ENCODE measurements at regions not wholly inside any gene's neighbourhood (a gene's known extent, or its start where the extent isn't known, plus 50 kb on each side); places are given as distances from the start of the nearest gene placed in this dataset.
"Not testable (repeated sequence)": the region's sequence is repeated elsewhere in the genome, so short reads cannot be mapped to it uniquely, and the experiment has no call there.

DNA sequence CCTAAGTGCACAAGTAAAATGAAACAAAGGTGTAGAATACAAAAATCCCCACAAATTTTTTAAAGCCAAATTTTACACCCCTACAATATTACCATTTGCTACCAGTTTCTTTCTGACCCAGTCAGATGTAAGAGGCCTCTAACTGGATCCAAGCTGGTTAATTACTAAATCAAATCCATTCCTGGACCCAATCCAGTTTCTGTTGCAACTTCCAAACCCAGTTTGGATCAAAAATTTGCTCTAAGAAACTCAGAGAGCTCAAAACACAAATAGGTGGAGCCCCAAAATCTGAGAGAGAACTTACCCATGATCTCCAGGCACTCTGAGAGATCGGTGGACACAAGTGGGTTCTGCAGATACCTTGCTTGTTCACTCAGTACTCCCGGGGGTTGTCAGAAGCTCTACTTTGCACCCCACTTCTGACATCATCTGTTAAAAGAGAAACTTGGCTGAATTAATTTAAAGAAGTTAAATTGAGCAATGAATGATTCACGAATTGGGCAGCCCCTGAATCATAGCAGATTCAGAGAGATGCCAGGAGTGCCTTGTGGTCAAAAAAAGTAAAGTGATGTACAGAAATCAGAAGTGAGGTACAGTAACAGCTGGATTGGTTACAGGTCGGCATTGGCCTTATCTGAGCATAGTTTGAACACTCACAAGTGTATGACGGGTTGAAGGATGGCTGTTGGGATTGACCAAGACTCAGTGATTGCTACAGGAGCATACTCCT lies 448.0 kb downstream of the KCNT2 start:
- ChIA-PET POLR2A (no interaction called here), CTCF (interaction anchor here (1.1 kb wide), 1 partner anchor 11 kb away, joined by 3 read pairs; no protein-coding TSS in a partner anchor)
- no peak for DNase-seq (ENCODE audit: extremely low spot score)
- TF ChIP-seq, protein P1, sequence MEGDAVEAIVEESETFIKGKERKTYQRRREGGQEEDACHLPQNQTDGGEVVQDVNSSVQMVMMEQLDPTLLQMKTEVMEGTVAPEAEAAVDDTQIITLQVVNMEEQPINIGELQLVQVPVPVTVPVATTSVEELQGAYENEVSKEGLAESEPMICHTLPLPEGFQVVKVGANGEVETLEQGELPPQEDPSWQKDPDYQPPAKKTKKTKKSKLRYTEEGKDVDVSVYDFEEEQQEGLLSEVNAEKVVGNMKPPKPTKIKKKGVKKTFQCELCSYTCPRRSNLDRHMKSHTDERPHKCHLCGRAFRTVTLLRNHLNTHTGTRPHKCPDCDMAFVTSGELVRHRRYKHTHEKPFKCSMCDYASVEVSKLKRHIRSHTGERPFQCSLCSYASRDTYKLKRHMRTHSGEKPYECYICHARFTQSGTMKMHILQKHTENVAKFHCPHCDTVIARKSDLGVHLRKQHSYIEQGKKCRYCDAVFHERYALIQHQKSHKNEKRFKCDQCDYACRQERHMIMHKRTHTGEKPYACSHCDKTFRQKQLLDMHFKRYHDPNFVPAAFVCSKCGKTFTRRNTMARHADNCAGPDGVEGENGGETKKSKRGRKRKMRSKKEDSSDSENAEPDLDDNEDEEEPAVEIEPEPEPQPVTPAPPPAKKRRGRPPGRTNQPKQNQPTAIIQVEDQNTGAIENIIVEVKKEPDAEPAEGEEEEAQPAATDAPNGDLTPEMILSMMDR (IDR thresholded peaks at IDR 0.05; ENCODE audit: control extremely low read depth, extremely low read depth, low read depth, missing control alignments): no peak

GRCh38 chr1:196155586-196155985 lies 452.7 kb downstream of the KCNT2 start:
- POLR2A ChIA-PET: no interaction called here
- TF ChIP-seq, protein P1 (IDR thresholded peaks at IDR 0.05; ENCODE audit: control extremely low read depth, extremely low read depth, low read depth, missing control alignments): no peak
- DNase-seq (ENCODE audit: extremely low spot score): no peak
- CTCF ChIA-PET: interaction anchor here (1.2 to 1.6 kb wide), 4 partner anchors 9 to 505 kb away, joined by 3 to 5 read pairs (median 4); no protein-coding TSS in a partner anchor

DNA sequence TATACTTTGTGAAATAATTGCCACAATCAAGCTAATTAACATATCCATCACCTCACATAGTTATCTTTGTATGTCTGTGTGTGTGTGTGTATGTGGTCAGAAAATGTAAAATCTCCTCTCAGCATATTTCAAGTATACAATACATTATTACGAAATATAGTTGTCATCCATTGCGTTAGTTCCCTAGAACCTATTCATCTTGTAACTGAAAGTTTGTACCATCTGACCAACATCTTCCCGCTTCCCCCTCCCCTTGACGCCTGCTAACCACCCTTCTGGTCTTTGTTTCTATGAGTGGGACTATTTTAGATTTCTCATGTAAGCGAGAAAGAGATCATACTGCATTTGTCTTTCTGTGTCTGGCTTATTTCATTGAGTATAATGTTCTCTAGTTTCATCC lies 455.3 kb downstream of the KCNT2 start:
- TF ChIP-seq, protein P1 (IDR thresholded peaks at IDR 0.05; ENCODE audit: control extremely low read depth, extremely low read depth, low read depth, missing control alignments): no peak

GRCh38 chr1:196152086-196152485 lies 456.2 kb downstream of the KCNT2 start:
- TF ChIP-seq, protein P1 (IDR thresholded peaks at IDR 0.05; ENCODE audit: control extremely low read depth, extremely low read depth, low read depth, missing control alignments): no peak
- ChIA-PET POLR2A (no interaction called here), CTCF (no interaction called here)
- DNase-seq (ENCODE audit: extremely low spot score): no peak

More for the DNA sequence above, 455.3 kb downstream of the KCNT2 start:
- CTCF ChIA-PET: no interaction called here
- POLR2A ChIA-PET: no interaction called here
- no peak for DNase-seq (ENCODE audit: extremely low spot score)

DNA sequence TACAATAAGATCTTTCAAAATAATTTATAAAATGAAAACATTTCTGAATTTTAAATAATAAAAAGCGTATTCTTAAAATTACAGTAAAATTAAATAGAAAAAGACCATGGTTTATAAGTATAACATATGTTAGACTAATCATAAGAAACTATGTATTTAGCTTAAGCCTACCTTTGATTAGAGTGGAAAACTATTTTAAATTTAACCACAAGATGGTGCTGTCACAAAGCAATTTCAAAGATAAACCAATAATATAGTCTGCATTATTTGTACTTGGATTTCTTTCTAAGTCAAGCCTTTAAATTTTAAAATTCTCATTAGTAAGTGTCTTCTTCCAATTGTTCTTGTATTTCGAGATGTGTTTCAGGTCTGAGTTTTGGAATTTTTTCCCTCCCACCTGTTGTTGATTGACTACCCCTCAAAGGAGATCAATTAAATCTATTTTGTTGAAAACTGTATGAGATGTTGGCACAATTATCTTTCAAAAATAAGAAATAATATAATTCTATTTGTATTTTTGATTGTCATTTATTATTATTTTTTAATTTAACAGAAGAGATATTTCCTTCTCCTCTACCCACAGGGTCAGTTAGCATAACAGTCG lies 459.8 kb downstream of the KCNT2 start:
- TF ChIP-seq, protein P1 (IDR thresholded peaks at IDR 0.05; ENCODE audit: control extremely low read depth, extremely low read depth, low read depth, missing control alignments): peak; percentile 44
- ChIA-PET CTCF (interaction anchor here (0.6 to 2.8 kb wide), 17 partner anchors 9 to 513 kb away, joined by 3 to 23 read pairs (median 4); no protein-coding TSS in a partner anchor), POLR2A (no interaction called here)
- DNase-seq (ENCODE audit: extremely low spot score): peak; percentile 20

DNA sequence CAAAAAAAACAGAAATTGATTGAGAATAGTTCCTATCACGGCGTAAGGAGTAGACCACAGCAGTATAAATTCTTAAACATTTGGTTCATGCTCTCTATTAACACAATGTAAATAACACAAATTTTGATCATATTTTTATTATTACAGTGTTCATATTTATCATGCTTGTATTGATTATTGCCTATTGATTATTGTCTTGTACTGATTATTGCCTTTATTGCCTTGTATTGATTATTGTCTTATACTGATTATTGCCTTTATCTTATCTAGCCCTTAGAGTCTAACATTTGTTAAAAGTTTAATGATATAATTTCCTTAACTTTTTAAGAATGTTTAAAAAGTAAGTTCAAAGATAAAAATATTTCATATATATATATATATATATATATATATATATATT lies 460.7 kb downstream of the KCNT2 start:
- ChIA-PET POLR2A (no interaction called here), CTCF (interaction anchor here (1.0 to 1.1 kb wide), 2 partner anchors 19 to 161 kb away, joined by 3 to 8 read pairs; no protein-coding TSS in a partner anchor)
- DNase-seq (ENCODE audit: extremely low spot score): no peak
- TF ChIP-seq, protein P1 (IDR thresholded peaks at IDR 0.05; ENCODE audit: control extremely low read depth, extremely low read depth, low read depth, missing control alignments): no peak

DNA sequence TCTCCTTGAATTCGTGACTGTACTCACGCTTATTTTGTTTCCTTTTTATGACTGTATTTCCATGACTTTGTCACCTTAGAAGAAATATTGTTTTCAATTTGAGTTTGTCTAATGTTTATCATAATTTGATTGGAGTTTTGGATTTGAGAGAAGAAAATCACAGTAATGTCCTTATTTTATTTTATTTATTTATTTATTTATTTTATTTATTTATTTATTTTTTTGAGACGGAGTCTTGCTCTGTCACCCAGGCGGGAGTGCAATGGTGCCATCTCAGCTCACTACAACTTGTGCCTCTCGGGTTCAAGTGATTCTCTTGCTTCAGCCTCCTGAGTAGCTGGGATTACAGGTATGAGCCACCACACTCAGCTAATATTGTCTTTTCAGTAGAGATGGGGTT lies 463.1 kb downstream of the KCNT2 start:
- POLR2A ChIA-PET; DNase-seq (ENCODE audit: extremely low spot score): not testable (repeated sequence)
- CTCF ChIA-PET: interaction anchor here (1.8 kb wide), 1 partner anchor 516 kb away, joined by 6 read pairs; no protein-coding TSS in a partner anchor

Data from GM10248 (cell line).